Stomach (tissue), 4 donors: ENCODE measurements at regions not wholly inside any gene's neighbourhood (a gene's known extent, or its start where the extent isn't known, plus 50 kb on each side); places are given as distances from the start of the nearest gene placed in this dataset.
A peak's percentile ranks its signal among the peaks of the same experiment; 100 is the strongest.

Experiments used
- POLR2A ChIP-seq, 4 donors: fragments of 450-650 bp; IDR thresholded peaks; one replicate each; pipeline ENCODE4 v1.6.1; 2016; ENCODE audit warnings: antibody characterized with exemption in 4 of 4, control low read depth in 2 of 4, mild to moderate bottlenecking in 1 of 4, moderate library complexity in 1 of 4
- POLR2AphosphoS5 ChIP-seq, 3 donors: sonication (generic); formaldehyde crosslinking; IDR thresholded peaks; one replicate each; pipeline ENCODE4 v1.6.1; 2016; ENCODE audit warnings: antibody characterized with exemption in 3 of 3
- TF ChIP-seq, protein P1 (sequence below), 7 experiments: fragments of 450-650 bp in 4 of 7; fragments of 200-600 bp in 3 of 7; sonication (generic) in 3 of 7; IDR thresholded peaks; one replicate each; pipeline ENCODE4 v1.5.1; 2016 to 2019; ENCODE audit warnings: antibody characterized with exemption in 7 of 7, control low read depth in 2 of 7, mild to moderate bottlenecking in 1 of 7

DNA sequence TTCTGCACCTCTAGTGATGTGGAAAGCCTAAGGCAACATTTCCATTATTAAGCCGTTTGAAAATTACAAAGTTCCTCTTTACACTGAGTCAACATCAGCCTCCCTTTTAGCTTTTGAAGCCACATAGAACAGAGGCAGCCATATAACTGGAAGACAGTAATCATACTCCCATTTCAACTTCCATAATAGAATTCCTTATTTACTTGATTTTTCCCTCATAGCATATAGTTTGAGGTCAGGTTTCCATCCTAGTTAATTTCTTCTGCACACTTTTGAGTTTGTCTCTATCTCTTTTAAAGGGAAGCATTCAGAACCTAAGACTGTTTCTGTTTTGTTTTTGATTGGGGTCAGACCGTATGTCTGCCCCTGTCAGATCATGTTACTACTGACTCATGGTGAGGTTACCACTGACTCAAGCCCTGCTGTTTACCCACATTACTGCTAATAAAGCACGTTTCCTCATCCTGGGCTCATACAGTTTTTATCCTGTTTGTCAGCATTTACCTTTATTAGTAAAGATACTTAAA, 161.0 kb downstream of the SLC38A4 start:
- TF ChIP-seq POLR2A (IDR thresholded peaks at IDR 0.05) (no peak), POLR2AphosphoS5 (IDR thresholded peaks at IDR 0.05) (peak in 2 of 3 donors; percentile 42 to 73)
- TF ChIP-seq, protein P1, sequence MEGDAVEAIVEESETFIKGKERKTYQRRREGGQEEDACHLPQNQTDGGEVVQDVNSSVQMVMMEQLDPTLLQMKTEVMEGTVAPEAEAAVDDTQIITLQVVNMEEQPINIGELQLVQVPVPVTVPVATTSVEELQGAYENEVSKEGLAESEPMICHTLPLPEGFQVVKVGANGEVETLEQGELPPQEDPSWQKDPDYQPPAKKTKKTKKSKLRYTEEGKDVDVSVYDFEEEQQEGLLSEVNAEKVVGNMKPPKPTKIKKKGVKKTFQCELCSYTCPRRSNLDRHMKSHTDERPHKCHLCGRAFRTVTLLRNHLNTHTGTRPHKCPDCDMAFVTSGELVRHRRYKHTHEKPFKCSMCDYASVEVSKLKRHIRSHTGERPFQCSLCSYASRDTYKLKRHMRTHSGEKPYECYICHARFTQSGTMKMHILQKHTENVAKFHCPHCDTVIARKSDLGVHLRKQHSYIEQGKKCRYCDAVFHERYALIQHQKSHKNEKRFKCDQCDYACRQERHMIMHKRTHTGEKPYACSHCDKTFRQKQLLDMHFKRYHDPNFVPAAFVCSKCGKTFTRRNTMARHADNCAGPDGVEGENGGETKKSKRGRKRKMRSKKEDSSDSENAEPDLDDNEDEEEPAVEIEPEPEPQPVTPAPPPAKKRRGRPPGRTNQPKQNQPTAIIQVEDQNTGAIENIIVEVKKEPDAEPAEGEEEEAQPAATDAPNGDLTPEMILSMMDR (IDR thresholded peaks at IDR 0.05): no peak
